ENCODE measurements at regions not wholly inside any gene's neighbourhood (a gene's known extent, or its start where the extent isn't known, plus 50 kb on each side); places are given as distances from the start of the nearest gene placed in this dataset.

DNA sequence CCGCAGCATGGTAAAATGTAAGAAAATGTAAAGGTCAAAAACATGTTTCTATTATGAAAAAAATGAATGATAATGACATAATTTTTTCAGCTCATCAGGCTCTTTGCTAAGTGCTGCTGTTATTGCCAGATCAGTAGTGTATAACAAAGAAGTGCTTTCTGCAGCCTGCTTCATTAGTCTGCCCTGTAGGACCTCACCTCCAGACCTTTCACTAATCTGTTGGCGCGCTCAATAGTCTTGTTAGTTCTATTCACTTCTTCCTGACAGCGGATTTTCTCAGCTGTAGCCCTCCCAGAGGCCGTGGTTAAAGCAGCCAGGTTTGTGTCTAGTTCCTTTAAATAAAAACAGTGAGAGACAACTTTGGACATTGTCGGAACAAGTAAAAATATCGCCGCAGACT lies 97.7 kb downstream of the CDCA7 start:
- no peak for DNase-seq
- Mint-ChIP-seq H3K27ac (no peak overlapping the region), H3K4me1 (ENCODE audit: low read depth) (peaks cover 19% of the 10 kb centered on the region), H3K27me3 (peaks cover 9% of the 10 kb centered on the region), H3K9me3 (peaks cover 2% of the 10 kb centered on the region), H3K4me3 (no peak overlapping the region), H3K36me3 (ENCODE audit: low read depth) (no peaks in the 10 kb centered on the region)

DNA sequence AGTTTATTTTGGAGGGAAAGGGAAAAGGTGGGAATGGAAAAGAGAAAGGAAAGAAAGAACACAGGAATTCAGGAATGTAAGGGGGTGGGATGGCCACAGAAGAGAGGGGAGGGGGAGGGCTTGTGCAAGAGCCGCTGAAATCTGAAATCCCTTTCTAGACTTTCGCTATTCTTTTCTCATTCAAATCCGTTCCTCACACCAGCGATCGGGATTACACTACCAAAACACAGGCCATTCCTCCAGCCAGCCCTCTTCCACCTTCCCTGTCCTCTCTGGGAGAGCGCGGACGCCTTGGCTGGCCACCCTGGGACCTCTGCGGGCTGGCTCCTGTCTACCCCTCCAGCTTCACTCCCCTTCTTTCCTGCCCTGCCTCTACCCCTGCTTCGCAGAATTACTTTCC lies 102.3 kb downstream of the CDCA7 start:
- DNase-seq = no peak
- Mint-ChIP-seq H3K27ac (no peak overlapping the region), H3K4me3 (no peak overlapping the region), H3K9me3 (no peaks in the 10 kb centered on the region), H3K36me3 (ENCODE audit: low read depth) (no peaks in the 10 kb centered on the region), H3K27me3 (peaks cover 27% of the 10 kb centered on the region), H3K4me1 (ENCODE audit: low read depth) (no peaks in the 10 kb centered on the region)

DNA sequence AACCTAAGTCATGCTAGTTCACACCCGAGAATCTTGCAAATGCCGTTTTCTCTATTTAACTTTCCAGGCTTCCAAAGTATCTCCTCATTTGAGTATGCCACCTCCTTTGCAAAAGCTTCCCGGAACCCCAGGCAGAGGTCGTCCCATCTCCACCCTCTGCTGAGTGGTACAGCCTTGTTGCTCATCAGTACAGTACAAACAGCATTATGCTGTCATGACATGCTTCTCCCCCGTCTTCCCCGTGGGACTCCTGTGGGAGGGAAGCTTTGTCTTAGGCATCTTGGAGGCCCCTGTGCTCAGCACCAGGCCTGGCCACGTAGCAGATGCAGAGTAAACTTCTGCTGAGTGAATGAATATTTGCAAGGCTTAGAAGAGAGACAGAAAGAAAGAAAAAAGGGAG lies 102.7 kb downstream of the CDCA7 start:
- Mint-ChIP-seq H3K27ac (no peak overlapping the region), H3K4me3 (no peak overlapping the region), H3K36me3 (ENCODE audit: low read depth) (no peaks in the 10 kb centered on the region), H3K27me3 (peaks cover 31% of the 10 kb centered on the region), H3K4me1 (ENCODE audit: low read depth) (no peaks in the 10 kb centered on the region), H3K9me3 (no peaks in the 10 kb centered on the region)
- no peak for DNase-seq

DNA sequence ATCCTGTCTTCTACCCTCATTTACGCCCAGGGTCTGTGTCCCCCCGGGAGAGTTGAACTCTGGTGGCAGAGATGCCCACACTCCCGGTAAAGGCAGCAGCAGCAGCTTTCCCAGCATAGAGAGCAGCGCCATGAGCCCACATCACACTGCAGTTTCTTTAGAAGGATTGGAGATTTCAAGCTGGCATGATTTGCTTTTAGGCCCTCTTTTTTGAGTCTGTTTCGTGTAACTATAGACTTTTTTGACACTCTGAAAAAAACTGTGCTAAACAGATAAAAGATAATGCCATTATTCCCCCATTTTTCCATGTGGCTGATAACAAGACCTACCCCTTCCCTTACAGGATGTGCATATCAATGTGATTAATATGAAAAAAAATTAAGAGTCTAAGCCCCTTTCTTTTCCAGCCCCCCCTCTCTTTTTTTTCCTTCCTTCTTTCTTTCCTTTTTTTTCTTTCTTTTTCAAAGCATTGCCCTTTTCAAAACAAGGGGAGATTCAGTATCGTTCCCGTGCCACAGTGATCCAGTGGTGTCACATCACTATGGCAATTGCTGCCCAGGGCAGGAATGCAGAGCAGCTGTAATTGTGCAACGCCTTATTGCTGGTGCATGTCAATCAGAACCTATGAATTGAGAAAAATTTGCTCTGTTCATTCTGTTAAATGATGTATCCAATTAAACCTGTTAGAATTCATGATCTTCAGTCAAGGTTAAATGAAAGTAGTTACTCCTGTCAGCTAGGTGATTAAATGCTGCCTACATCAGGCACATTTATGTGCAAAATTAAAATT lies 104.5 kb downstream of the CDCA7 start:
- Mint-ChIP-seq H3K27me3 (peaks cover 39% of the 10 kb centered on the region), H3K4me1 (ENCODE audit: low read depth) (no peaks in the 10 kb centered on the region), H3K4me3 (no peak overlapping the region), H3K9me3 (no peaks in the 10 kb centered on the region), H3K27ac (no peak overlapping the region), H3K36me3 (ENCODE audit: low read depth) (no peaks in the 10 kb centered on the region)
- DNase-seq = no peak

DNA sequence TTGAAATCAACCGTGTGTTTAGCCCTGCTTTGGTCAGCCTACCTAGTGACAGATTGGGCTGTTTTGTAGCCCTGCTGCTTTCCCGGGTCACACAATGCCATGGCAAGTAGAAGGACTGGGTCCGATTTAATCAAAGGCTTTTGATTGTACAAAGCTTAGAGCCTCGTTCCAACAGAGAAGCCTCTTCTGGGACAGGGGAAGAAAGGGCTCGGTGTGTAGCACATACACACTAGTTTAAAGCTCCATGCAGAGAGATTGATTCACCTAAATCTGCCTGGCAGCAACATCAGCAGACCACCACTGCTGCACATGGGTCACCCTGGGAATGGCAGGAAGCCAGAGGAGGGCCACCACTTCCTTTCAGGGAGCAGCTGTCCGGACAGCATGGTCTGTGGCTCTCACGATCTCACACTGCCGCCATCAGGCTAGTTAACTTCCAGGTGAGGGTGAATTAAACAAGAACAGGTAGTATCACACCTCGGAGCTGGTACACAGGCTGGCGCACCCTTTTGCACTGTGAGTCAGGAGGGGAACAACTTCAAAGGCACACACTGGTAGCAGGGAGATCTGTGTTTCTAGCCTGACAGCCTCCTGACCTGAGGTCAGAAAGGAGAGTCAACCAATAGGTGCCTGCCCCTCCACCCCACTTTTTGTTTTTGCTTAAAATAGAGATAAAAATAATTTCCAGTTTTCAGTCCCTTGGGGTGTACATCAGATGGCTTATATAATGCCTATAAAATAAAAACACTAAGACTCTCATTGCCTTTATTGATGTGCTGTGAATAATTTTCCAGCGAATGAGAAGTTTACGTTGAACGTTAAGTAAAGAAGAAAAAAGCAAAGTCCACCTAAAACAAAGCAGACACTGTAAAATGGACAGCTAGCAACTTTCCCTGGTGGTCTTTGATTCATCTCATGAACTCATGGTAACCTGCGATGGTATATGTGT lies 108.5 kb downstream of the CDCA7 start:
- Mint-ChIP-seq H3K27ac (no peak overlapping the region), H3K27me3 (peaks cover 43% of the 10 kb centered on the region), H3K4me3 (no peak overlapping the region), H3K9me3 (no peaks in the 10 kb centered on the region), H3K36me3 (ENCODE audit: low read depth) (no peaks in the 10 kb centered on the region), H3K4me1 (ENCODE audit: low read depth) (no peaks in the 10 kb centered on the region)
- DNase-seq = no peak

DNA sequence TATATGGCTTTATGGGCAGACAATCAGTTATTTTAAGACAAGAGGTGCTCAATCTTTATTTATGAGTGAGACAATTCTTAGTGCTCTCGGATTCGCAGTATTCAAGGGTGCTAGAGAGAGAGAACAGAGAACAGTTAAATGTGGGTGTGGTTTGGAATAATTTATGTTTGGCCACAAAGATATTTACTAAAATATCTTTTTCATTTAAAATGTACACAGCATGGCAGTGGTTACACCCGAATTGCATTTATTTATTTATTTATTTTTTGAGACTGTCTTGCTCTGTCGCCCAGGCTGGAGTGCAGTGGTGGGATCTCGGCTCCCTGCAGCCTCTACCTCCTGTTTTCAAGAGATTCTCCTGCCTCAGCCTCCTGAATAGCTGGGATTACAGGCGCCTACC lies 109.2 kb downstream of the CDCA7 start:
- DNase-seq = no peak
- H3K9me3 Mint-ChIP-seq = no peaks in the 10 kb centered on the region
- no peaks in the 10 kb centered on the region for H3K36me3 Mint-ChIP-seq (ENCODE audit: low read depth)
- no peaks in the 10 kb centered on the region for H3K4me1 Mint-ChIP-seq (ENCODE audit: low read depth)
- peaks cover 42% of the 10 kb centered on the region for H3K27me3 Mint-ChIP-seq
- H3K4me3 Mint-ChIP-seq = no peak overlapping the region
- no peak overlapping the region for H3K27ac Mint-ChIP-seq

DNA sequence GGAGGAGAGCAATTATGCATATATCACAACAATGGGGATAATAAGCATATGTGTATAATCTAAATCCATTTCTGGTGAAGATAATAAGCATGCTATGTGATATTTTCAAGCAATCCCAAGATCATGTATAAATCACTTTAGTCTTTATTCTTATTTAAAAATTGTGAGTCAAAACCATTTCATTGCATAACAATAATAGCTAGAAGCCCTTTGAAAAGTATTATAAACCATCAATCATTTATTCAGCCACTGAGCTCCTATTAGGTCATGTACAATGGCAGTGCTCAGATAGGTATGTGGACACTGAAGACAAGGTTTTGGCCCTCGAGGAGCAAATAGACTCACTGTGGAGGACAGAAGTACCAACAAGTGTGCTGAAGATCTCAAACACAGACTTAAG lies 113.1 kb downstream of the CDCA7 start:
- H3K4me1 Mint-ChIP-seq (ENCODE audit: low read depth) = no peaks in the 10 kb centered on the region
- H3K4me3 Mint-ChIP-seq = no peak overlapping the region
- H3K27ac Mint-ChIP-seq = no peak overlapping the region
- H3K9me3 Mint-ChIP-seq = peaks cover 2% of the 10 kb centered on the region
- no peaks in the 10 kb centered on the region for H3K36me3 Mint-ChIP-seq (ENCODE audit: low read depth)
- DNase-seq = no peak
- H3K27me3 Mint-ChIP-seq = peaks cover 32% of the 10 kb centered on the region

DNA sequence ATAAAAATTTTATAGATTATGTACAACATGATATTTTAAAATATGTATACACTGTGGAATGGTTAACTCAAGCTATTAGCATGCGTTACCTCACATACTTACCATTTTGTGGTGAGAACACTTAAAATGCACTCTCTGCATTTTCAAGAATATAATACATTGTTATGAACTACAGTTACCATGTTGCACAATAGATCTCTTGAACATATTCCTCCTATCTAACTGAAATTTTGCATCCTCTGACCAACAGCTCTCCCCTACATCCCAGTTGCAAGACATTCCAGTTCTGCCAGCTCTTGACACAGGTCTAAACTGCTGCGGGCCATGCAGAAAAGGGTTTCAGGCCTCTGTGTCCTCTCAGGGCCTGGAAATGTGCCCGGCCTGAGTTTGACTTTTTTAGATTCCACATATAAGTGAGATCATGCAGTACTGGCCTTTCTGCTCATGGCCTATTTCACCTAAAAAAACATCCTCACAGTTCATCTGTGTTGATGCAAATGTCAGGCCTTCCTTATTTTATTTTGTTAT lies 113.7 kb downstream of the CDCA7 start:
- H3K4me1 Mint-ChIP-seq (ENCODE audit: low read depth) = no peaks in the 10 kb centered on the region
- H3K36me3 Mint-ChIP-seq (ENCODE audit: low read depth) = no peaks in the 10 kb centered on the region
- peaks cover 2% of the 10 kb centered on the region for H3K9me3 Mint-ChIP-seq
- H3K4me3 Mint-ChIP-seq = no peak overlapping the region
- DNase-seq = no peak
- peaks cover 28% of the 10 kb centered on the region for H3K27me3 Mint-ChIP-seq
- no peak overlapping the region for H3K27ac Mint-ChIP-seq

DNA sequence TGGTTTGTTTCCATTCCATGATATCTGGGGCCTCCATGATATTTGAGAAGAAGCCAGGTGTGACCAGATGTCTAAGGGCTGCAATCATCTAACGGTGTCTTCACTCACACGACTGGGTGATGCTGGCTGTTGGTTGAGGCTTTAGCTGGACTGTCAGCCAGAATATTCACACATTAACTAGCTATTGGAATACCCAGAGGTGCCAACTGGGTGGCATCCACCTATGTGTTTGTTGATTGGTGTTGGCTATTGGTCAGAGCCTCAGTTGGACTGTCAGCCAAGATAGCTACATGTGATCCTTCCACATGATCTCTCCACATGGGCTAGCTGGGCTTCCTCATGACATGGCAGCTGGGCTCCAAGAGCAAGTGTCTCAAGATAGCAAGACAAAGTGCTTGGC lies 117.4 kb downstream of the CDCA7 start:
- Mint-ChIP-seq H3K9me3 (peaks cover 2% of the 10 kb centered on the region), H3K36me3 (ENCODE audit: low read depth) (no peaks in the 10 kb centered on the region), H3K27me3 (peaks cover 27% of the 10 kb centered on the region), H3K4me3 (no peak overlapping the region), H3K4me1 (ENCODE audit: low read depth) (no peaks in the 10 kb centered on the region), H3K27ac (no peak overlapping the region)
- no peak for DNase-seq

DNA sequence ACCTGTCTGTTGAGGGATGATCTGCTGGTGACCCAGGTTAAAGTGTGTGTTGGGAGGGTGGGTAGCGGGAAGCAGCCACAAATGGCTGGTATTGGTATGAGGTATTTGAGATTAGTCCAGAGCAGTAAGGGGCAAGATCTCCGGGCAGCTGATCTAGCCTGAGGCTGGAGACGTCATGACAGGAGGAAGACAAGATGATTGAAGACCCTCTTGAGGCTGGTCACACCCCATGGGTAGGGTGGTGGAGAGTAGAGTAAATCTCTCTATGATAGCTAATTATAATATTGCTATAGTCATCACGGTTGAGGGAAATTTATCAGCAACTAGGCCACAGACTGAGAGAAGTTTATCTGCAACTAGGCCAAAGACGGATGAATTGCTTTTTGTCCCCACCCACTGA lies 128.5 kb downstream of the CDCA7 start:
- Mint-ChIP-seq H3K27me3 (peaks cover 12% of the 10 kb centered on the region), H3K4me1 (ENCODE audit: low read depth) (no peaks in the 10 kb centered on the region), H3K4me3 (no peak overlapping the region), H3K9me3 (no peaks in the 10 kb centered on the region), H3K36me3 (ENCODE audit: low read depth) (no peaks in the 10 kb centered on the region), H3K27ac (no peak overlapping the region)
- DNase-seq = no peak

DNA sequence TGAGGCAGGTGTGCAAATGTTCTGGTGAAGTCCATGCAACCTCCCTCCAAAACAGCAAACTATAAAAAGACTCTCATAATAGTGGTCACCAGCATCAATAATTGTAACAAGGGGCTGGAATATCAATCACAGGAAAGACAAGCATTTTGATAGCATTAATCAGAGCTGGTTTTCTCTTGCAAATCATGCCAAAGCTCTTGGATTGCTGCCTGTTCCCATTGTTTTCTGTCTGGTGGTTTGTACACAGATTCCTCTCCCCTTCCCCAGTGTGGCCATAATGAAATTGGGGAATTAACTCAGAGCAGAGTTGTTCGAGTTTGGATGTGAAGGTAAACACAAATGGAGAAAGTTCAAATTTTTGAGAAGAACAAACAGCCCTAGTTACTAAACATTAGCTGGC lies 134.2 kb downstream of the CDCA7 start:
- H3K4me3 Mint-ChIP-seq = no peak overlapping the region
- H3K9me3 Mint-ChIP-seq = no peaks in the 10 kb centered on the region
- H3K27me3 Mint-ChIP-seq = peaks cover 14% of the 10 kb centered on the region
- no peak for DNase-seq
- no peaks in the 10 kb centered on the region for H3K36me3 Mint-ChIP-seq (ENCODE audit: low read depth)
- no peak overlapping the region for H3K27ac Mint-ChIP-seq
- H3K4me1 Mint-ChIP-seq (ENCODE audit: low read depth) = no peaks in the 10 kb centered on the region

DNA sequence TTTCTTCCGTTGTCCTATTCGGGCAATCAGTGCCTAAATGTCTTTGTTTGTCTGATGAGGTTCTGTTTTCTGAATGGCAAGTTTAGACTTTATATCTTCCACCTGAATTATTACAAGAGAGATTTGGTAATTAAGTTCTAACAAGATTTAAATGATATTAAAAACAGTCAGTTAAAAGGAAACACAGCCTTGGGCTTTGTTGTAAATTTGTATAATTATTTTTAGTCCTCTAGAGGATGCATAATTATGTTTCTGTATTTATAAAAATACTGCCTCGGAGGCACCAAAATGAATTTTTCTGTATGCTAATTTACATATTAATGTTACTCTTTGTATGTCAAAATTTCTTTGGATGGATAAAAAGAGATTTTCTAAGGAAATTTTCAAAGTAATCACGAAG lies 136.7 kb downstream of the CDCA7 start:
- no peaks in the 10 kb centered on the region for H3K9me3 Mint-ChIP-seq
- no peak overlapping the region for H3K27ac Mint-ChIP-seq
- peaks cover 2% of the 10 kb centered on the region for H3K27me3 Mint-ChIP-seq
- H3K4me1 Mint-ChIP-seq (ENCODE audit: low read depth) = no peaks in the 10 kb centered on the region
- no peak for DNase-seq
- no peak overlapping the region for H3K4me3 Mint-ChIP-seq
- no peaks in the 10 kb centered on the region for H3K36me3 Mint-ChIP-seq (ENCODE audit: low read depth)

DNA sequence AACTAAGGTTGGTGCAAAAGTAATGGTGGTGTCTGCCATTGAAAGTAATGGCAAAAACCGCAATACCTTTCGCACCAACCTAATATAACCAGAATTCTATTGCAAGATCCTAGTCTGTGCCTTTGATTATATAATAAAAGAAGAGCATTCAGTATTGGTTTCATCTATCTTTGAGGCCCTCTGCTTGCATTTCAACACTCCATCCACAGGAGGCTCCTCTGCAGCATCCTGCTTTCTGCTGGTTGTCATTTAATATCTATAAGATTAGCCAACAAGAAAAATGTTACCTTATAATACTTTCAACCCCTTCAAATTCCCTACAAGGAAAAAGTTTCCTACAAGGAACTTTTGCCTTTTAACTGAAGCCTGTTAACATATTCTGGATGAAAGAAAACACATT lies 139.2 kb downstream of the CDCA7 start:
- H3K27me3 Mint-ChIP-seq = peaks cover 8% of the 10 kb centered on the region
- no peaks in the 10 kb centered on the region for H3K9me3 Mint-ChIP-seq
- H3K36me3 Mint-ChIP-seq (ENCODE audit: low read depth) = no peaks in the 10 kb centered on the region
- no peaks in the 10 kb centered on the region for H3K4me1 Mint-ChIP-seq (ENCODE audit: low read depth)
- no peak overlapping the region for H3K27ac Mint-ChIP-seq
- H3K4me3 Mint-ChIP-seq = no peak overlapping the region
- DNase-seq = no peak

DNA sequence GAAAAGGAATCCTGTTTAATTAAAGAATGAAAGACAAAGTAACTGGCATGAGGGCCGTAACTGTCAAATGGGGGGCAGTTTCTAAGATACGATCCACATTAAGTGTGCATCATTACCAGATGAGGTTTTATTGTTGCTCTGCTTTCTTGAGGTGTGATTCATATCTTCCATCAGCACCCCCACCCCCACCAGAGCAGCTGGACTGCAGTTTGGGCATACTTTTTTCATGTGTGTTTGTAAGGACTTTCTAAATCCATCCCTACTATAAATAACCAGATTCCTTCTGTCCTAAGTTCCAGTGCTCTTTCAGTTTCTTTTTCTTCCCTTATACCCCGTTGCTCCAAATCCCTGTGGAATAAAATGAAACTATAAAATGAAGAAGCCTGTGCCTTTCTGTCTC lies 142.1 kb downstream of the CDCA7 start:
- Mint-ChIP-seq H3K36me3 (ENCODE audit: low read depth) (no peaks in the 10 kb centered on the region), H3K4me3 (no peak overlapping the region), H3K9me3 (peaks cover 7% of the 10 kb centered on the region), H3K27me3 (peaks cover 11% of the 10 kb centered on the region), H3K4me1 (ENCODE audit: low read depth) (no peaks in the 10 kb centered on the region), H3K27ac (no peak overlapping the region)
- no peak for DNase-seq

DNA sequence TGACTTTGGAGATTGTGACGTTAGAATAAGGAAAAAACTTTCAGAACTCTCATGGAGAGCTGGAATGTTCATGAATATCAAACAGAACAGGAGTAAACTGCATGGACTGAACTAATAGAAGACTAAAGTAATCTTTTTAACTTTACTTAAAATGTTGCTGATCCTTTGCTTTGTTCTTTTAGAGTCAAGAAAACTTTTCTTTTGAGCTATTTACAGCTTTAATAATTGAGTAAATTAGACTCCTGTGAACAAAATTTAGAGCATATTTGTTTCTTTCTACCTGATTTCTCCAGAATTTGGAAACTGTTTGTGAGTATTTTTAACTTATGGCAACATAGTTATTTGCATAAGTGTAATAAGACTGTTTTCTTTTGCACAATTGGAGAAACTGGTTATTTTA lies 146.3 kb downstream of the CDCA7 start:
- H3K9me3 Mint-ChIP-seq = peaks cover 7% of the 10 kb centered on the region
- peaks cover 30% of the 10 kb centered on the region for H3K27me3 Mint-ChIP-seq
- no peaks in the 10 kb centered on the region for H3K36me3 Mint-ChIP-seq (ENCODE audit: low read depth)
- H3K27ac Mint-ChIP-seq = no peak overlapping the region
- no peak for DNase-seq
- H3K4me1 Mint-ChIP-seq (ENCODE audit: low read depth) = no peaks in the 10 kb centered on the region
- no peak overlapping the region for H3K4me3 Mint-ChIP-seq
